WTC11 (cell line): ENCODE measurements at regions not wholly inside any gene's neighbourhood (a gene's known extent, or its start where the extent isn't known, plus 50 kb on each side); places are given as distances from the start of the nearest gene placed in this dataset.

Source experiments
- ATAC-seq: fragments of 200-7000 bp; cut with Tn5 transposase; 2 replicates; pipeline ENCODE4 v1.10.0; 2021; ENCODE audit warnings: mild to moderate bottlenecking, moderate library complexity
- CTCF ChIA-PET: fragments of 300-600 bp; sonication (Branson Sonifier 250); formaldehyde crosslinking; loops from one replicate; lab custom pipeline; 2021; ENCODE audit warnings: antibody characterized with exemption; lab: Charles Lee
- POLR2A ChIA-PET: fragments of 350-600 bp; sonication (Branson Sonifier 250); formaldehyde crosslinking; loops from one replicate; lab custom pipeline; 2021; ENCODE audit warnings: antibody characterized with exemption; lab: Charles Lee
- DNase-seq: peaks from one replicate; pipeline ENCODE4 v3.0.0; 2021; ENCODE audit warnings: low spot score
- H3K27ac Mint-ChIP-seq: 2 replicates; pipeline ENCODE4 v1.8.0; 2021; ENCODE audit warnings: mixed read lengths
- H3K27me3 Mint-ChIP-seq: 2 replicates; pipeline ENCODE4 v1.8.0; 2021; ENCODE audit warnings: low read depth, mild to moderate bottlenecking, moderate library complexity, mixed read lengths
- H3K36me3 Mint-ChIP-seq: 2 replicates; pipeline ENCODE4 v1.8.0; 2021; ENCODE audit warnings: mixed read lengths
- H3K4me1 Mint-ChIP-seq: 2 replicates; pipeline ENCODE4 v1.8.0; 2022; ENCODE audit warnings: mixed read lengths
- H3K4me3 Mint-ChIP-seq: 2 replicates; pipeline ENCODE4 v1.8.0; 2021; ENCODE audit warnings: mild to moderate bottlenecking, moderate library complexity, mixed read lengths
- H3K9me3 Mint-ChIP-seq: 2 replicates; pipeline ENCODE4 v1.8.0; 2021; ENCODE audit warnings: mixed read lengths
- AR ChIP-seq: fragments of 250-450 bp; sonication (Bioruptor Pico); IDR thresholded peaks from 2 replicates; pipeline ENCODE4 v1.9.0; 2021; ENCODE audit warnings: mild to moderate bottlenecking
- ATF2 ChIP-seq: sonication (generic); formaldehyde crosslinking; IDR thresholded peaks from 2 replicates; pipeline ENCODE4 v1.8.1; 2022; ENCODE audit warnings: low read depth, missing genetic modification reagents, borderline replicate concordance
- ATF3 ChIP-seq: sonication (generic); formaldehyde crosslinking; conservative IDR thresholded peaks from 2 replicates; pipeline ENCODE4 v1.8.1; 2022; ENCODE audit warnings: mild to moderate bottlenecking, missing genetic modification reagents
- CBFB ChIP-seq: sonication (generic); formaldehyde crosslinking; IDR thresholded peaks from 2 replicates; pipeline ENCODE4 v1.8.1; 2022; ENCODE audit warnings: mild to moderate bottlenecking, low read depth, missing genetic modification reagents
- CDX4 ChIP-seq: fragments of 250-450 bp; sonication (Bioruptor Pico); IDR thresholded peaks from 2 replicates; pipeline ENCODE4 v1.9.0; 2021; ENCODE audit warnings: moderate library complexity, mild to moderate bottlenecking, inconsistent platforms, borderline replicate concordance
- ELF4 ChIP-seq: sonication (generic); formaldehyde crosslinking; IDR thresholded peaks from 2 replicates; pipeline ENCODE4 v1.8.1; 2022; ENCODE audit warnings: low read depth, mild to moderate bottlenecking, moderate library complexity, missing genetic modification reagents
- ESRRA ChIP-seq: sonication (generic); formaldehyde crosslinking; IDR thresholded peaks from 2 replicates; pipeline ENCODE4 v1.8.1; 2022; ENCODE audit warnings: mild to moderate bottlenecking, missing genetic modification reagents, borderline replicate concordance
- HMGA2 ChIP-seq: fragments of 250-450 bp; sonication (Bioruptor Pico); IDR thresholded peaks from 2 replicates; pipeline ENCODE4 v1.4.0; 2021; ENCODE audit warnings: mild to moderate bottlenecking, moderate library complexity
- MXD4 ChIP-seq: fragments of 250-450 bp; sonication (Bioruptor Pico); IDR thresholded peaks from 2 replicates; pipeline ENCODE4 v1.8.0; 2021; ENCODE audit warnings: mild to moderate bottlenecking, moderate library complexity, borderline replicate concordance
- NFE2L1 ChIP-seq: sonication (generic); formaldehyde crosslinking; IDR thresholded peaks from 2 replicates; pipeline ENCODE4 v1.8.1; 2023; ENCODE audit warnings: missing genetic modification reagents
- OVOL2 ChIP-seq: fragments of 250-450 bp; sonication (Bioruptor Pico); IDR thresholded peaks from 2 replicates; pipeline ENCODE4 v1.9.0; 2021; ENCODE audit warnings: mild to moderate bottlenecking, borderline replicate concordance
- SMAD4 ChIP-seq: sonication (generic); formaldehyde crosslinking; IDR thresholded peaks from 2 replicates; pipeline ENCODE4 v1.8.0; 2022; ENCODE audit warnings: mild to moderate bottlenecking, missing genetic modification reagents
- TCF7 ChIP-seq: sonication (generic); formaldehyde crosslinking; IDR thresholded peaks from 2 replicates; pipeline ENCODE4 v1.8.0; 2022; ENCODE audit warnings: mild to moderate bottlenecking, low read depth, missing genetic modification reagents, moderate library complexity
- ZNF317 ChIP-seq: sonication (generic); formaldehyde crosslinking; IDR thresholded peaks from 2 replicates; pipeline ENCODE4 v1.8.1; 2023; ENCODE audit warnings: low read depth, mild to moderate bottlenecking, moderate library complexity, missing genetic modification reagents, borderline replicate concordance
- TF ChIP-seq, protein P1 (sequence below): sonication (generic); formaldehyde crosslinking; IDR thresholded peaks from 2 replicates; pipeline ENCODE4 v1.8.0; 2023; ENCODE audit warnings: missing genetic modification reagents, mild to moderate bottlenecking, borderline replicate concordance
- TF ChIP-seq, protein P2 (sequence below): sonication (generic); formaldehyde crosslinking; IDR thresholded peaks from 2 replicates; pipeline ENCODE4 v1.8.1; 2023; ENCODE audit warnings: mild to moderate bottlenecking, missing genetic modification reagents

DNA sequence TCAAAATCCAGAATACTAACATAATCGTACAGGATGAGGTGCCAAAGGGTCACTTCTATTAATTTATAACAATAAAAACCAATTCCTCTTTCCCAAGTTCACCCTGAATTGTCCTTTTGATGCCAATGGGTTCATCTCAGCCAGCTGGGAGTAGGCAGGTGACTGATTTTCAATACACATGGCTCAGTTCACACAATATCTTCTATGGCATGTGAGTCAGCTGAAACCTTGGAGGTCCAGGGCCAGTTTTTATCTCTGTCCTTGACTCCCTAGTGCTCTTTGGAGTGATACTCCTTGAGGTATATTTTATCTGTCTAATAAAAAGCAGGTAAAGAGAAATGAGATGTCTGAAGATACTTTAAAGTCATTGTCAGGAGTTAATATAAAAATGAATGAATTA lies 186.6 kb downstream of the SMC2 start (continued):
- TF ChIP-seq ESRRA (CRISPR knock-in tag), result no peak
- TF ChIP-seq CDX4, result no peak
- TF ChIP-seq, protein P1, sequence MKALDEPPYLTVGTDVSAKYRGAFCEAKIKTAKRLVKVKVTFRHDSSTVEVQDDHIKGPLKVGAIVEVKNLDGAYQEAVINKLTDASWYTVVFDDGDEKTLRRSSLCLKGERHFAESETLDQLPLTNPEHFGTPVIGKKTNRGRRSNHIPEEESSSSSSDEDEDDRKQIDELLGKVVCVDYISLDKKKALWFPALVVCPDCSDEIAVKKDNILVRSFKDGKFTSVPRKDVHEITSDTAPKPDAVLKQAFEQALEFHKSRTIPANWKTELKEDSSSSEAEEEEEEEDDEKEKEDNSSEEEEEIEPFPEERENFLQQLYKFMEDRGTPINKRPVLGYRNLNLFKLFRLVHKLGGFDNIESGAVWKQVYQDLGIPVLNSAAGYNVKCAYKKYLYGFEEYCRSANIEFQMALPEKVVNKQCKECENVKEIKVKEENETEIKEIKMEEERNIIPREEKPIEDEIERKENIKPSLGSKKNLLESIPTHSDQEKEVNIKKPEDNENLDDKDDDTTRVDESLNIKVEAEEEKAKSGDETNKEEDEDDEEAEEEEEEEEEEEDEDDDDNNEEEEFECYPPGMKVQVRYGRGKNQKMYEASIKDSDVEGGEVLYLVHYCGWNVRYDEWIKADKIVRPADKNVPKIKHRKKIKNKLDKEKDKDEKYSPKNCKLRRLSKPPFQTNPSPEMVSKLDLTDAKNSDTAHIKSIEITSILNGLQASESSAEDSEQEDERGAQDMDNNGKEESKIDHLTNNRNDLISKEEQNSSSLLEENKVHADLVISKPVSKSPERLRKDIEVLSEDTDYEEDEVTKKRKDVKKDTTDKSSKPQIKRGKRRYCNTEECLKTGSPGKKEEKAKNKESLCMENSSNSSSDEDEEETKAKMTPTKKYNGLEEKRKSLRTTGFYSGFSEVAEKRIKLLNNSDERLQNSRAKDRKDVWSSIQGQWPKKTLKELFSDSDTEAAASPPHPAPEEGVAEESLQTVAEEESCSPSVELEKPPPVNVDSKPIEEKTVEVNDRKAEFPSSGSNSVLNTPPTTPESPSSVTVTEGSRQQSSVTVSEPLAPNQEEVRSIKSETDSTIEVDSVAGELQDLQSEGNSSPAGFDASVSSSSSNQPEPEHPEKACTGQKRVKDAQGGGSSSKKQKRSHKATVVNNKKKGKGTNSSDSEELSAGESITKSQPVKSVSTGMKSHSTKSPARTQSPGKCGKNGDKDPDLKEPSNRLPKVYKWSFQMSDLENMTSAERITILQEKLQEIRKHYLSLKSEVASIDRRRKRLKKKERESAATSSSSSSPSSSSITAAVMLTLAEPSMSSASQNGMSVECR (CRISPR knock-in tag), result no peak
- no peak for TF ChIP-seq AR (CRISPR knock-in tag)

DNA sequence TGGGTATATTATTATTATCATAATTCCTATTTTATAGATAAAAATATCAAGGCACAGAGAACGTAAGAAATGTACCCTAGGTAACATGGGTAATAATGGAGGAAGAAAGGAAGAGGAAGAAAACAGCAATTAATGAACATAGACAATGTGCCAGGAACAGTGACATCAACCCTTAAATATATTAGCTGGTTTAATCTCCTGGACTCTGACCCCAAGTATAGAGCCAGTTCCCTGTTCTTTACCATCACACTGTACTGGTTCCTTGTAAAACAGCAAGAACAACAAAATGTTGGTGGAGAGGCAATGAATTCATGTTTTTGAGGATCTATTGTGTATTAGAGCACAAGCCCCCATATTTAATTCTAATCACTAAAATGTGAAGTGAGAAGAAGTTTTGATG lies 192.1 kb downstream of the SMC2 start:
- Mint-ChIP-seq H3K4me3 (no peak overlapping the region), H3K36me3 (no peaks in the 10 kb centered on the region; the same call in 1 of the 2 replicates), H3K27me3 (no peaks in the 10 kb centered on the region), H3K9me3 (peaks cover 11% of the 10 kb centered on the region), H3K27ac (no peak overlapping the region), H3K4me1 (no peaks in the 10 kb centered on the region)
- ChIA-PET CTCF (no interaction called here), POLR2A (no interaction called here)
- ATAC-seq, result no peak
- no peak for DNase-seq
- TF ChIP-seq HMGA2 (CRISPR knock-in tag) (no peak), OVOL2 (no peak), MXD4 (CRISPR knock-in tag) (no peak), NFE2L1 (CRISPR knock-in tag) (no peak), SMAD4 (CRISPR knock-in tag) (no peak), TCF7 (no peak), ZNF317 (CRISPR knock-in tag) (no peak), CBFB (CRISPR knock-in tag) (no peak), ATF3 (no peak), ATF2 (CRISPR knock-in tag) (no peak), ELF4 (CRISPR knock-in tag) (no peak)
- TF ChIP-seq, protein P2, sequence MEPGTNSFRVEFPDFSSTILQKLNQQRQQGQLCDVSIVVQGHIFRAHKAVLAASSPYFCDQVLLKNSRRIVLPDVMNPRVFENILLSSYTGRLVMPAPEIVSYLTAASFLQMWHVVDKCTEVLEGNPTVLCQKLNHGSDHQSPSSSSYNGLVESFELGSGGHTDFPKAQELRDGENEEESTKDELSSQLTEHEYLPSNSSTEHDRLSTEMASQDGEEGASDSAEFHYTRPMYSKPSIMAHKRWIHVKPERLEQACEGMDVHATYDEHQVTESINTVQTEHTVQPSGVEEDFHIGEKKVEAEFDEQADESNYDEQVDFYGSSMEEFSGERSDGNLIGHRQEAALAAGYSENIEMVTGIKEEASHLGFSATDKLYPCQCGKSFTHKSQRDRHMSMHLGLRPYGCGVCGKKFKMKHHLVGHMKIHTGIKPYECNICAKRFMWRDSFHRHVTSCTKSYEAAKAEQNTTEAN (CRISPR knock-in tag), result no peak
